Transverse colon (tissue), 4 donors: ENCODE measurements at regions not wholly inside any gene's neighbourhood (a gene's known extent, or its start where the extent isn't known, plus 50 kb on each side); places are given as distances from the start of the nearest gene placed in this dataset.

Experiments
- CTCF ChIP-seq, 5 experiments: fragments of 200-600 bp in 3 of 5; fragments of 450-650 bp in 2 of 5; sonication (generic) in 3 of 5; IDR thresholded peaks; 1 replicate in 2 of 5; 2 replicates in 3 of 5; pipeline ENCODE4 v1.5.1; 2016 to 2017; ENCODE audit warnings: antibody characterized with exemption in 5 of 5, inconsistent platforms in 3 of 5, mild to moderate bottlenecking in 2 of 5, moderate library complexity in 1 of 5
- EP300 ChIP-seq: sonication (generic); formaldehyde crosslinking; IDR thresholded peaks from one replicate; pipeline ENCODE4 v1.6.1; 2017; ENCODE audit warnings: antibody characterized with exemption, low read depth
- POLR2A ChIP-seq: fragments of 450-650 bp; IDR thresholded peaks from one replicate; pipeline ENCODE4 v1.6.1; 2016; ENCODE audit warnings: antibody characterized with exemption, mild to moderate bottlenecking, moderate library complexity
- POLR2AphosphoS5 ChIP-seq, 3 donors: sonication (generic); formaldehyde crosslinking; IDR thresholded peaks; one replicate each; pipeline ENCODE4 v1.6.1; 2016; ENCODE audit warnings: antibody characterized with exemption in 3 of 3

- TF ChIP-seq CTCF (IDR thresholded peaks at IDR 0.05) (no peak), POLR2A (no peak), EP300 (no peak), POLR2AphosphoS5 (IDR thresholded peaks at IDR 0.05) (no peak)
Observed at GRCh38 chr2:146615778-146616177, 1229.1 kb upstream of the ACVR2A start.
